Mammary epithelial cell (primary cell): ENCODE measurements at regions not wholly inside any gene's neighbourhood (a gene's known extent, or its start where the extent isn't known, plus 50 kb on each side); places are given as distances from the start of the nearest gene placed in this dataset.

Source experiments
- CTCF ChIP-seq, 2 donors: IDR thresholded peaks in 1 of 2; conservative IDR thresholded peaks in 1 of 2; 2 replicates each; pipeline ENCODE4 v1.5.1; 2011 to 2012; ENCODE audit warnings: inconsistent platforms in 2 of 2, low read length in 2 of 2, mild to moderate bottlenecking in 2 of 2, control low read depth in 1 of 2, low read depth in 1 of 2; ENCODE audit not compliant: insufficient read depth in 1 of 2; ENCODE audit errors: extremely low read depth in 1 of 2
- EZH2 ChIP-seq: IDR thresholded peaks from 2 replicates; pipeline ENCODE4 v1.6.1; 2012; ENCODE audit warnings: low read length, inconsistent platforms, borderline replicate concordance

GRCh38 chr12:47366579-47366978 is 286.8 kb upstream of the AMIGO2 start:
- no peak for TF ChIP-seq CTCF (conservative IDR thresholded peaks at IDR 0.05 in 1 of 2, IDR thresholded peaks at IDR 0.05 in 1 of 2; ENCODE audit: extremely low read depth in 1 of 2, insufficient read depth in 1 of 2, low read depth in 1 of 2, low read length in 2 of 2)
- no peak for TF ChIP-seq EZH2
